Fibroblast of lung (primary cell): ENCODE measurements at regions not wholly inside any gene's neighbourhood (a gene's known extent, or its start where the extent isn't known, plus 50 kb on each side); places are given as distances from the start of the nearest gene placed in this dataset.

Experiments used
- DNase-seq, 2 donors: peaks; one replicate each; pipeline versions ENCODE4 v3.0.0 to v3.0.0-alpha.2; 2010; ENCODE audit warnings: low read depth in 2 of 2
- H2AFZ ChIP-seq: 2 replicates; pipeline ENCODE4 v1.5.1; 2012; ENCODE audit warnings: low read length, control low read depth, inconsistent platforms
- H3K27ac ChIP-seq: 2 replicates; pipeline ENCODE4 v1.5.1; 2011; ENCODE audit warnings: low read length, control low read depth; ENCODE audit not compliant: insufficient read depth
- H3K27me3 ChIP-seq: 2 replicates; pipeline ENCODE4 v1.5.1; 2011; ENCODE audit warnings: mild to moderate bottlenecking, low read length; ENCODE audit not compliant: control insufficient read depth, insufficient read depth
- H3K36me3 ChIP-seq: 2 replicates; pipeline ENCODE4 v1.5.1; 2011; ENCODE audit warnings: low read length; ENCODE audit not compliant: control insufficient read depth, insufficient read depth
- H3K4me1 ChIP-seq: 2 replicates; pipeline ENCODE4 v1.5.1; 2011; ENCODE audit warnings: low read length; ENCODE audit not compliant: control insufficient read depth, insufficient read depth; ENCODE audit errors: extremely low read depth
- H3K4me2 ChIP-seq: 2 replicates; pipeline ENCODE4 v1.5.1; 2011; ENCODE audit warnings: low read length, control low read depth; ENCODE audit not compliant: insufficient read depth; ENCODE audit errors: extremely low read depth
- H3K4me3 ChIP-seq, 4 experiments: fragments of 200-600 bp in 1 of 4; sonication (generic) in 1 of 4; replicated peaks in 1 of 4; 2 replicates each; pipeline ENCODE4 v1.5.1; 2011 to 2016; ENCODE audit warnings: low read length in 4 of 4, low read depth in 3 of 4, mild to moderate bottlenecking in 3 of 4, control low read depth in 2 of 4, inconsistent platforms in 1 of 4, mixed read lengths in 1 of 4; ENCODE audit not compliant: insufficient read depth in 1 of 4; ENCODE audit errors: control extremely low read depth in 1 of 4
- H3K79me2 ChIP-seq: 2 replicates; pipeline ENCODE4 v1.5.1; 2012; ENCODE audit warnings: mild to moderate bottlenecking, low read length, inconsistent platforms; ENCODE audit not compliant: control insufficient read depth, insufficient read depth
- H3K9ac ChIP-seq: 2 replicates; pipeline ENCODE4 v1.5.1; 2011; ENCODE audit warnings: mild to moderate bottlenecking, low read length, control low read depth; ENCODE audit not compliant: insufficient read depth
- H3K9me3 ChIP-seq: 2 replicates; pipeline ENCODE4 v1.5.1; 2012; ENCODE audit warnings: low read depth, low read length; ENCODE audit not compliant: control insufficient read depth, insufficient read depth
- H4K20me1 ChIP-seq: 2 replicates; pipeline ENCODE4 v1.5.1; 2011; ENCODE audit warnings: low read length; ENCODE audit not compliant: control insufficient read depth, insufficient read depth; ENCODE audit errors: extremely low read depth
- CTCF ChIP-seq, 2 donors: IDR thresholded peaks in 1 of 2; conservative IDR thresholded peaks in 1 of 2; 1 replicate in 1 of 2; 2 replicates in 1 of 2; pipeline ENCODE4 v1.5.1; 2011 to 2012; ENCODE audit warnings: low read length in 2 of 2, control low read depth in 1 of 2, inconsistent platforms in 1 of 2, low read depth in 1 of 2, mild to moderate bottlenecking in 1 of 2
- EZH2 ChIP-seq: IDR thresholded peaks from 2 replicates; pipeline ENCODE4 v1.5.1; 2012; ENCODE audit warnings: low read length, control low read depth, mild to moderate bottlenecking; ENCODE audit errors: missing control alignments

- DNase-seq = no peak
- Histone ChIP-seq H3K9me3 (no peaks in the 10 kb centered on the region), H3K79me2 (no peaks in the 10 kb centered on the region), H3K36me3 (no peaks in the 10 kb centered on the region), H2AFZ (no peak overlapping the region), H3K4me1 (no peaks in the 10 kb centered on the region), H3K9ac (no peak overlapping the region), H3K4me2 (no peak overlapping the region), H3K4me3 (no peak overlapping the region), H3K27me3 (no peaks in the 10 kb centered on the region), H3K27ac (no peak overlapping the region), H4K20me1 (no peaks in the 10 kb centered on the region)
- TF ChIP-seq CTCF (conservative IDR thresholded peaks at IDR 0.05 in 1 of 2, IDR thresholded peaks at IDR 0.05 in 1 of 2; ENCODE audit: low read depth in 1 of 2, low read length in 2 of 2) (no peak), EZH2 (no peak)
Measured at GRCh38 chr12:102609996-102610395, 129.6 kb upstream of the IGF1 start.

GRCh38 chr12:102603021-102603420, 122.7 kb upstream of the IGF1 start:
- Histone ChIP-seq H3K36me3 (no peaks in the 10 kb centered on the region), H3K9ac (no peak overlapping the region), H3K27ac (no peak overlapping the region), H2AFZ (no peak overlapping the region), H3K4me2 (no peak overlapping the region), H3K27me3 (no peaks in the 10 kb centered on the region), H4K20me1 (no peaks in the 10 kb centered on the region), H3K4me3 (no peak overlapping the region), H3K79me2 (no peaks in the 10 kb centered on the region), H3K4me1 (no peaks in the 10 kb centered on the region), H3K9me3 (no peaks in the 10 kb centered on the region)
- TF ChIP-seq CTCF (conservative IDR thresholded peaks at IDR 0.05 in 1 of 2, IDR thresholded peaks at IDR 0.05 in 1 of 2; ENCODE audit: low read depth in 1 of 2, low read length in 2 of 2) (no peak), EZH2 (no peak)
- DNase-seq = no peak

- Histone ChIP-seq H3K27me3 (no peaks in the 10 kb centered on the region), H3K9me3 (no peaks in the 10 kb centered on the region), H4K20me1 (no peaks in the 10 kb centered on the region), H3K9ac (no peak overlapping the region), H3K4me2 (no peak overlapping the region), H3K4me3 (no peak overlapping the region), H3K79me2 (no peaks in the 10 kb centered on the region), H3K36me3 (no peaks in the 10 kb centered on the region), H2AFZ (no peak overlapping the region), H3K27ac (no peak overlapping the region), H3K4me1 (no peaks in the 10 kb centered on the region)
- TF ChIP-seq CTCF (conservative IDR thresholded peaks at IDR 0.05 in 1 of 2, IDR thresholded peaks at IDR 0.05 in 1 of 2; ENCODE audit: low read depth in 1 of 2, low read length in 2 of 2) = no peak
- no peak for TF ChIP-seq EZH2
- DNase-seq = no peak
Measured at GRCh38 chr12:102602521-102602920, 122.2 kb upstream of the IGF1 start.
